Panc1 (cell line): ENCODE measurements at regions not wholly inside any gene's neighbourhood (a gene's known extent, or its start where the extent isn't known, plus 50 kb on each side); places are given as distances from the start of the nearest gene placed in this dataset.

Experiments
- ATAC-seq: fragments of 200-7000 bp; cut with Tn5 transposase; 2 replicates; pipeline ENCODE4 v1.9.1; 2020; ENCODE audit warnings: mild to moderate bottlenecking, moderate library complexity
- BruUV-seq: library from RNA; stranded (reverse); fragments of 400-500 nt; replicated peaks from 2 replicates; lab custom pipeline; 2021; lab: Mats Ljungman, UMichigan
- CTCF ChIA-PET: fragments of 300-600 bp; sonication (Branson Sonifier 250); formaldehyde crosslinking; loops from one replicate; lab custom pipeline; 2022; ENCODE audit warnings: antibody characterized with exemption; lab: Charles Lee
- POLR2A ChIA-PET: fragments of 300-600 bp; sonication (Branson Sonifier 250); formaldehyde crosslinking; loops from one replicate; lab custom pipeline; 2022; ENCODE audit warnings: antibody characterized with exemption; lab: Charles Lee
- DNase-seq: peaks from one replicate; pipeline ENCODE4 v3.0.0-alpha.2; 2010; ENCODE audit warnings: low read depth, low spot score
- H3K27ac ChIP-seq: 2 replicates; pipeline ENCODE4 v1.5.1; 2011; ENCODE audit warnings: mild to moderate bottlenecking, low read length, inconsistent platforms
- H3K27me3 ChIP-seq: fragments of 200-500 bp; sonication (Bioruptor generic); 2 replicates; pipeline ENCODE4 v1.6.0; 2014; ENCODE audit warnings: low read length, inconsistent platforms; ENCODE audit not compliant: control insufficient read depth, insufficient read depth
- H3K36me3 ChIP-seq: fragments of 200-500 bp; sonication (Bioruptor generic); 2 replicates; pipeline ENCODE4 v1.5.1; 2014; ENCODE audit warnings: inconsistent platforms, mild to moderate bottlenecking, low read length, moderate library complexity; ENCODE audit not compliant: control insufficient read depth, insufficient read depth
- H3K4me1 ChIP-seq: 2 replicates; pipeline ENCODE4 v1.5.1; 2011; ENCODE audit warnings: inconsistent platforms, mild to moderate bottlenecking, low read length, moderate library complexity; ENCODE audit not compliant: control insufficient read depth, insufficient read depth
- H3K4me3 ChIP-seq, 2 experiments: 2 replicates each; pipeline ENCODE4 v1.5.1; 2011 to 2012; ENCODE audit warnings: low read depth in 2 of 2, low read length in 2 of 2, mild to moderate bottlenecking in 2 of 2, inconsistent platforms in 1 of 2, moderate library complexity in 1 of 2
- H3K9me3 ChIP-seq: fragments of 200-500 bp; sonication (Bioruptor generic); 2 replicates; pipeline ENCODE4 v1.5.1; 2014; ENCODE audit warnings: low read depth, mild to moderate bottlenecking, inconsistent platforms, low read length, moderate library complexity; ENCODE audit not compliant: control insufficient read depth, insufficient read depth
- POLR2AphosphoS5 ChIP-seq: IDR thresholded peaks from 2 replicates; pipeline ENCODE4 v1.6.1; 2012; ENCODE audit warnings: mild to moderate bottlenecking, low read depth, low read length, moderate library complexity
- SIN3A ChIP-seq: IDR thresholded peaks from 2 replicates; pipeline ENCODE4 v1.6.1; 2012; ENCODE audit warnings: low read depth, mild to moderate bottlenecking, low read length, moderate library complexity, borderline replicate concordance; ENCODE audit not compliant: insufficient read depth
- TCF7L2 ChIP-seq: IDR thresholded peaks from 2 replicates; pipeline ENCODE4 v1.6.1; 2011; ENCODE audit warnings: mild to moderate bottlenecking, low read depth, low read length, inconsistent platforms
- in situ Hi-C: cut with HindIII; loops from 2 replicates; pipeline ENCODE4 v1.10.0; 2016; ENCODE audit warnings: low sequenced_read_pairs, low pct_unique_long_range_greater_than_20kb
- intact Hi-C: fragments of 100-400 bp; cut with micrococcal nuclease; formaldehyde crosslinking; loops from one replicate; pipeline ENCODE4 v1.10.0; 2022; ENCODE audit not compliant: unreplicated experiment
- TF ChIP-seq, protein P1 (sequence below): fragments of 450-650 bp; IDR thresholded peaks from 2 replicates; pipeline ENCODE4 v1.5.1; 2017; ENCODE audit warnings: mild to moderate bottlenecking
- TF ChIP-seq, protein P2 (sequence below), 2 experiments: IDR thresholded peaks; 2 replicates each; pipeline ENCODE4 v1.6.1; 2011 to 2012; ENCODE audit warnings: low read depth in 2 of 2, control low read depth in 1 of 2, low read length in 1 of 2, mild to moderate bottlenecking in 1 of 2, moderate library complexity in 1 of 2; ENCODE audit not compliant: insufficient read depth in 1 of 2

DNA sequence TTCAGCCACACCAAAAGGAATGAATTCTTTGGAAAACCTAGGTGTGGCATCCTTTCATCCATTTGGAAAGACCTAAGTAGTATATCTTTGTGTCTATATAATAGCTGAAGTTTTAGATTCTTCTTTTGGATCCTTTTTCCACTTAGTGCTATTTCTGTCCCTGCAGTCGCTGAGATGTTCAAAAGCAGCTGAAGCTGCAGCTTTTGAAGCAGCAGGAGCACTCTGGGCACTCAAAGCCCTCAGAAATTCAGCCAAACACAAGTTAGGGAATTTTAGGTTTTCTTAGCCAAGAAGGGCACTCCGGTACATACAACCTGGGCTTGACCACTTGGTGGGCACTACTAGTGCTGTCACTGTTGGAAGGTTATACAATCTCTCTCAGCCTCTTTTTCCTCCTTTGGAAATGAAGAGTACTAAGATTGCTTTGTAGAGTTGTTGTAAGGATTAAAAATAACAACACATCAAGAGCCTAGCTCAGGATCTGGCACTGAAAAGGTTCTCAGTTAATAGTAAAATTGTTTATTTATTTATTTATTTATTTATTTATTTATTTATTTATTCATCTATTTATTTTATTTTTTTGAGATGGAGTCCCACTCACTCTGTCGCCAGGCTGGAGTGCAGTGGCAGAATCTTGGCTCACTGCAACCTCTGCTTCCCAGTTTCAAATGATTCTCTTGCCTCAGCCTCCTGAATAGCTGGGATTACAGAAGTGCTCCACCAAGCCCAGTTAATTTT, 71.9 kb upstream of the SLC22A16 start:
- in situ Hi-C loops, result no loop called here
- CTCF ChIA-PET, result interaction anchor here (0.5 kb wide), 1 partner anchor 96 kb away, joined by 5 read pairs; no protein-coding TSS in a partner anchor
- TF ChIP-seq TCF7L2 (no peak), POLR2AphosphoS5 (no peak), SIN3A (no peak)
- TF ChIP-seq, protein P1, sequence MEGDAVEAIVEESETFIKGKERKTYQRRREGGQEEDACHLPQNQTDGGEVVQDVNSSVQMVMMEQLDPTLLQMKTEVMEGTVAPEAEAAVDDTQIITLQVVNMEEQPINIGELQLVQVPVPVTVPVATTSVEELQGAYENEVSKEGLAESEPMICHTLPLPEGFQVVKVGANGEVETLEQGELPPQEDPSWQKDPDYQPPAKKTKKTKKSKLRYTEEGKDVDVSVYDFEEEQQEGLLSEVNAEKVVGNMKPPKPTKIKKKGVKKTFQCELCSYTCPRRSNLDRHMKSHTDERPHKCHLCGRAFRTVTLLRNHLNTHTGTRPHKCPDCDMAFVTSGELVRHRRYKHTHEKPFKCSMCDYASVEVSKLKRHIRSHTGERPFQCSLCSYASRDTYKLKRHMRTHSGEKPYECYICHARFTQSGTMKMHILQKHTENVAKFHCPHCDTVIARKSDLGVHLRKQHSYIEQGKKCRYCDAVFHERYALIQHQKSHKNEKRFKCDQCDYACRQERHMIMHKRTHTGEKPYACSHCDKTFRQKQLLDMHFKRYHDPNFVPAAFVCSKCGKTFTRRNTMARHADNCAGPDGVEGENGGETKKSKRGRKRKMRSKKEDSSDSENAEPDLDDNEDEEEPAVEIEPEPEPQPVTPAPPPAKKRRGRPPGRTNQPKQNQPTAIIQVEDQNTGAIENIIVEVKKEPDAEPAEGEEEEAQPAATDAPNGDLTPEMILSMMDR, result no peak
- TF ChIP-seq, protein P2, sequence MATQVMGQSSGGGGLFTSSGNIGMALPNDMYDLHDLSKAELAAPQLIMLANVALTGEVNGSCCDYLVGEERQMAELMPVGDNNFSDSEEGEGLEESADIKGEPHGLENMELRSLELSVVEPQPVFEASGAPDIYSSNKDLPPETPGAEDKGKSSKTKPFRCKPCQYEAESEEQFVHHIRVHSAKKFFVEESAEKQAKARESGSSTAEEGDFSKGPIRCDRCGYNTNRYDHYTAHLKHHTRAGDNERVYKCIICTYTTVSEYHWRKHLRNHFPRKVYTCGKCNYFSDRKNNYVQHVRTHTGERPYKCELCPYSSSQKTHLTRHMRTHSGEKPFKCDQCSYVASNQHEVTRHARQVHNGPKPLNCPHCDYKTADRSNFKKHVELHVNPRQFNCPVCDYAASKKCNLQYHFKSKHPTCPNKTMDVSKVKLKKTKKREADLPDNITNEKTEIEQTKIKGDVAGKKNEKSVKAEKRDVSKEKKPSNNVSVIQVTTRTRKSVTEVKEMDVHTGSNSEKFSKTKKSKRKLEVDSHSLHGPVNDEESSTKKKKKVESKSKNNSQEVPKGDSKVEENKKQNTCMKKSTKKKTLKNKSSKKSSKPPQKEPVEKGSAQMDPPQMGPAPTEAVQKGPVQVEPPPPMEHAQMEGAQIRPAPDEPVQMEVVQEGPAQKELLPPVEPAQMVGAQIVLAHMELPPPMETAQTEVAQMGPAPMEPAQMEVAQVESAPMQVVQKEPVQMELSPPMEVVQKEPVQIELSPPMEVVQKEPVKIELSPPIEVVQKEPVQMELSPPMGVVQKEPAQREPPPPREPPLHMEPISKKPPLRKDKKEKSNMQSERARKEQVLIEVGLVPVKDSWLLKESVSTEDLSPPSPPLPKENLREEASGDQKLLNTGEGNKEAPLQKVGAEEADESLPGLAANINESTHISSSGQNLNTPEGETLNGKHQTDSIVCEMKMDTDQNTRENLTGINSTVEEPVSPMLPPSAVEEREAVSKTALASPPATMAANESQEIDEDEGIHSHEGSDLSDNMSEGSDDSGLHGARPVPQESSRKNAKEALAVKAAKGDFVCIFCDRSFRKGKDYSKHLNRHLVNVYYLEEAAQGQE (IDR thresholded peaks at IDR 0.05; ENCODE audit: insufficient read depth in 1 of 2, low read depth in 2 of 2, low read length in 1 of 2), result no peak
- DNase-seq (no peak), ATAC-seq (no peak)
- Histone ChIP-seq H3K27me3 (no peaks in the 10 kb centered on the region), H3K4me1 (peaks cover 3% of the 10 kb centered on the region), H3K36me3 (no peaks in the 10 kb centered on the region), H3K9me3 (no peaks in the 10 kb centered on the region), H3K4me3 (no peak overlapping the region), H3K27ac (no peak overlapping the region)
- intact Hi-C loops, result no loop called here
- POLR2A ChIA-PET, result no interaction called here
- BruUV-seq, result no TSS peak

DNA sequence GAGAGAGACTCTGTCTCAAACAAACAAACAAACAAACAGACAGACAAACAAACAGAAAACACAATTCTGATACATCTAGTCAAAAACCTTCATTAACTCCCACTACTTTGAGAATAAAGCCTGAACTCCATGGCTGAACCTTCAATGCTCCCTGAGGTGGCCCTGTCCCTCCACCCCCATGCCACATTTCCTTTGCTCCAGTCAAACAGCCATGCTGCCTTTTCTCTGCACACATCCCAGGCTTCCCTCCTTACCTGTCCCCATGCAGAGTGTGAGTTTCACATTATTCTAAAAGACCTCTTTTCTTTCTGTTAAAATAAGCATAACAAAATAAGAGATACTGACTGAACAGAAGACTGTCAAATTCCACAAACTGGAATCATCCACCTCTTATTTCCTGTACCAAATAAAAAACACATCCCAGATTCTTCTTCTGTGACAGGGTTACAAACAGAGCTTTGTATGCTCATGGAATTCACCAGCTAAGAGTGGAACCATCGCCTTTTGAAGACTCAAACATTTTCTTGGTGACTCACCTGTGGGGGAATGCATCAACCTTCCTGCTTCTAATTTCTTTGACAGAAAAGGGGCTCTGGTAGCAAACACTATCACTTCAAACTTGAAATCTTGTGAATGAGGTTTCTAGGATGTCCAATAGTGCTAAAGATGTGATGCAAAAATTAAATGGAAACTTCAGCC, 71.0 kb upstream of the SLC22A16 start:
- TF ChIP-seq SIN3A (no peak), TCF7L2 (no peak), POLR2AphosphoS5 (no peak)
- TF ChIP-seq, protein P1, result no peak
- TF ChIP-seq, protein P2 (IDR thresholded peaks at IDR 0.05; ENCODE audit: insufficient read depth in 1 of 2, low read depth in 2 of 2, low read length in 1 of 2), result no peak
- Histone ChIP-seq H3K36me3 (no peaks in the 10 kb centered on the region), H3K27ac (no peak overlapping the region), H3K4me1 (peaks cover 7% of the 10 kb centered on the region), H3K9me3 (no peaks in the 10 kb centered on the region), H3K4me3 (no peak overlapping the region), H3K27me3 (no peaks in the 10 kb centered on the region)
- in situ Hi-C loops, result no loop called here
- intact Hi-C loops, result no loop called here
- POLR2A ChIA-PET, result no interaction called here
- DNase-seq (no peak), ATAC-seq (peak; percentile 75)
- CTCF ChIA-PET, result no interaction called here
- no TSS peak for BruUV-seq
